Left renal pelvis (tissue), 4 donors: ENCODE measurements at regions not wholly inside any gene's neighbourhood (a gene's known extent, or its start where the extent isn't known, plus 50 kb on each side); places are given as distances from the start of the nearest gene placed in this dataset.
"Not testable (repeated sequence)": the region's sequence is repeated elsewhere in the genome, so short reads cannot be mapped to it uniquely, and the experiment has no call there.

Experiments used
- DNase-seq, 4 donors: peaks; one replicate each; pipeline ENCODE4 v3.0.0-alpha.2; 2013; ENCODE audit warnings: low read depth in 4 of 4, low spot score in 3 of 4

DNA sequence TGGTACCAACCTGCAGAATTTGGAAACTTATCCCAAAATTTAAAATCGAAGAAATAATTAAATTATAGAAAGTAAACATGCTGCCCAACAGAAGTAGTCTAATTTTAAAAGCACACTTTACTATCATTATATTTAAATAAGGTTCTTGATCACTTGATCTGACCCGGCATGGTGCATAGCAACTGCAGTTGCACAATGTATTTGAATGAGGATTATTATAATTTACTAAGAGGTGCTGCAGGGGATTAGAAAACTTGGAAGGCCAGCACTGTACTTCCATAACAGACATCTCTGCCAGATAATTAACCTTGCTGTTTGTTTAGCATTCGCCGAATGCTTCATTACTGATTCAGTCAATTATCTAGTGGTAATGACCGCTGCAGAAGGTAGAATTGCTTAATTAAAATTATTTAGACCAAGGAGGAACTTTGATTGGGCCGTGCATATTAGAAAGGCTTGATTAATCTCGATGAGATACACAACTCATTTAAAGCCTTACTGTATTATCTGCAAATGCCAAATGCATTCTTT, 971.6 kb downstream of the ZPLD1 start:
- DNase-seq = no peak

- DNase-seq = no peak
Observed at GRCh38 chr3:103410231-103410630, 975.4 kb downstream of the ZPLD1 start.

- DNase-seq = no peak
Observed at GRCh38 chr3:103421460-103421859, 986.6 kb downstream of the ZPLD1 start.

GRCh38 chr3:103437883-103438282, 1003.1 kb downstream of the ZPLD1 start:
- no peak for DNase-seq

GRCh38 chr3:103440539-103441203, 1005.9 kb downstream of the ZPLD1 start:
- no peak for DNase-seq

- no peak for DNase-seq
Observed at GRCh38 chr3:103446953-103447629, 1012.3 kb downstream of the ZPLD1 start.

DNA sequence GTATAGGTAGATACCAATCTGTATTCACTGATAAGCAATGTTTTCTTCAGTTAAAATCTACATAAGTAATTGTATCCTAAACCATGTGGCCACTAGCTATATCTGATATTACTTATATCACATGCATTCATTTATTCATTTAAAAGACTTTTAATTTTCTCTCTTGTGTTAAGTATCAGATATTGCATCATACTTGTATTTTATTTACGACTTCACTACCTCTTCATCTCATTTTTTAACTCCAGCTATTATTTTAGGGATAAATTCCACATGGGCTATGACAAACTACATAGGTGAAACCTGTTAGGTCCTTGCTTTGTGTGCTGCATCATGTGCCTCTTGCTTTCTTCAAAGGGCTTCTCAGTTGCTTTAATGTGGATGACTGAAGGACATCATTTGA, 1018.3 kb downstream of the ZPLD1 start:
- DNase-seq = no peak

DNA sequence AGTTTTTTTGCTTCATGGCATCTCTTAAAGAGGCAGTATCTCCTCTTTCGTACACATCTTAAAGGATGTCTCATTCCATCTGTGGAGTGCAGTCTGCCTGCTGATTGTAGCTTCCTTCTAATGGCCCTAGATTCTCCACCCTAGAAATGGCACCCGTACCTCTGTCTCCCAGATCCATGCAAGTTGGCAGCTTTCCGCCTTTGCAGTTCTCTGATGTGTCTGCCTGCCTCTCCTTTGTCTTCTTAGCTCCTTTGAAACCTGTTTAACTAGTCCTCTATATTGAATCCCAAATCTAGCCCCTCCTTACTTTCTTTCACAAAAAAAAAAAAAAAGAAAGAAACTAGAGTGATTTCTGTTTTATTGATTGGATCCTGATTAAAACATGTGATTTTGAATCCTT, 1025.0 kb downstream of the ZPLD1 start:
- no peak for DNase-seq

DNA sequence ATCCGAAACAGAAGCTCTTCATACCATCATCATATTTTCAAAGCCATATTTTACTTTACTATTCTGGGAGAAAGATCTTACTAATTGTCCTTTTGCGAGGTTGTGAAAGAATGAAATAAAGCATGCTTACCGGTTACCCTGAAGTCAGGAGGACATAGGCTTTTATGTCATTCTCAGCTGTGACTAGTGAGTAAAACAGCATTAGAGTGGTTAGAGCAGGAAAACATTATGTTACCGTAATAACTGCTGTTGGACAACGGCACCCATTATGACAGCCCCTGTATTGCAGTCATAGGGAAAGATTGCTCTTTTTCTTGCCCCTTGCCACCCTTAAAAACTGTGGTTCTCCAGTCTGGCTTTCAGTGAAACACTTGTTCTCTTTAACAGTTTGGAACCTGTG, 1035.7 kb downstream of the ZPLD1 start:
- no peak for DNase-seq

GRCh38 chr3:103494011-103494410, 1059.2 kb downstream of the ZPLD1 start:
- DNase-seq = no peak

- no peak for DNase-seq
Observed at GRCh38 chr3:103494512-103494911, 1059.7 kb downstream of the ZPLD1 start.

DNA sequence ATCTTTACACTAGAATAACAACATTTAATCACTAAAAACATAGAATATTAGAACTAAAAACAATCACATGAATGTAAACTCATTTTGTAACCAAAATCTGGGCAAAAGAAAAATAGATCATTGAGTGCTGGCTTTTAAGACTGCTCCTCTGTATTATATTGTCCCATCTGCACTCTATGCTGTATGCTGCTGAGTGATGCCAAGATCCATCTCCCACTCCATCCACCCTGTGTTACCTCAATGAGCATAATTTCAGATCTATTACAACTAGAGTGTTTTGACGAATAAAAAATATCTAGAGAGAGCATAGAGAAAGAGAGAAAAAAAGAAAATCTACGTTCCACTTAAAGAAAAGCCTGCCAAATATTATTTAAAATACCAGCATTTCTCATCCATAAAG, 1060.4 kb downstream of the ZPLD1 start:
- no peak for DNase-seq

- DNase-seq = no peak
Observed at GRCh38 chr3:103499132-103499900, 1064.5 kb downstream of the ZPLD1 start.

- no peak for DNase-seq
Observed at GRCh38 chr3:103499967-103500366, 1065.2 kb downstream of the ZPLD1 start.

- DNase-seq = no peak
Observed at GRCh38 chr3:103510760-103511159, 1075.9 kb downstream of the ZPLD1 start.

- no peak for DNase-seq
Observed at GRCh38 chr3:103511891-103512290, 1077.1 kb downstream of the ZPLD1 start.

DNA sequence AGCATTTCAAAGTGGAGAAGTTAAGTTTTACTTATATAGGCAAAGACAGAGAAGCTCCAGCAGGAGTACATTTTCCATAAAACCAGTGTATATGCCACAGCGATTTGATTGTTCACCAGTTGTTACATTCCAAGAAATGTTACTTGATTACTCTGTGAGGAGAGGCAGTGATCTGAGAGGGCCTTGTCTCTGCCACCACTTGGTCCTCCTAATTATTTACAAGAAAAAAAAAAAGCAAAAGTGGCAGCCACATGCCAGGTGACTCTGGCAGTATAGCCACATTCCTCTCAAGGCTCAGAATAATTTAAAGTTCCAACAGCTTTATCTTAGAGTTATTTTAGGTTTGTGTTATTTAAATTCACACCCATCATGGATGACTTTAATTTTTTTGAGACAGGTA, 1077.8 kb downstream of the ZPLD1 start:
- no peak for DNase-seq

- no peak for DNase-seq
Observed at GRCh38 chr3:103513003-103513402, 1078.2 kb downstream of the ZPLD1 start.

- DNase-seq = no peak
Observed at GRCh38 chr3:103515116-103515515, 1080.3 kb downstream of the ZPLD1 start.

DNA sequence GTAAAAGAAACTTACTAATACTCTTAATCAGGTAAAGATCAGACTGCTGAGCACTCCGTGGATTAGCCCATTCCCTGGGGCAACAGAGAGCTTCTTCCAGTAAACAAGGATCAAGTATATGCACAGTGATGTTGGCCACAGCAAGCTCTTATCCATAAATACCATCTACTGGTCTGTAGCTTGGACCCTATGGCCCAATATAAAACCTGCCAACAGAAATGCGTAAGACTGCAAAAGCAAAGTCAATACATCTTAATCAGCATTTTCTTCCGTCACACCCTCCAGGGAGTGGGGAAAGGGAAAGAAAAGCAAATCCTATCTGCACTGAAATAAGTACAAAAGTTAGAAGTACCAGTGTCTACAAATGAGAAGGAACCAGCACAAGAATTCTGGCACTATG, 1082.1 kb downstream of the ZPLD1 start:
- no peak for DNase-seq

GRCh38 chr3:103531327-103531726, 1096.5 kb downstream of the ZPLD1 start:
- not testable (repeated sequence) for DNase-seq

DNA sequence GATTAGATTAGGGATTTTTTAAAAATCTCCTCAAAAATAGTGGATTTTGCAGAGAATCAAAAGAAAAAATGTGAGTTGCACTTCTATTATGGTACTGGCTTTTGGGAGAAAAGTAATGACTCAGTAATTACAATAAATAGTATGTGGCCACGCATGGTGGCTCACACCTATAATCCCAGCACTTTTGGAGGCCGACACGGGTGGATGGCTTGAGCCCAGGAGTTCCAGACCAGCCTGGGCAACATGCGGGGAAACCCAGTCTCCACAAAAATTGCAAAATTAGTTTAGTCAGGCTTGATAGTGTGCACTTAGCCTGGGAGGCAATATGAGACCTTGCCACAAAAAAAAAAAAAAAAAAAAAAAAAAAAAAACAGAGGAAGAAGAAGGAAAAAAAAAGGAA, 1098.2 kb downstream of the ZPLD1 start:
- no peak for DNase-seq
